DND-41 (cell line): ENCODE measurements at regions not wholly inside any gene's neighbourhood (a gene's known extent, or its start where the extent isn't known, plus 50 kb on each side); places are given as distances from the start of the nearest gene placed in this dataset.

Experiments used
- EZH2 ChIP-seq: IDR thresholded peaks from 3 replicates; pipeline ENCODE4 v1.6.1; 2012; ENCODE audit warnings: borderline replicate concordance, low read depth, mild to moderate bottlenecking, moderate library complexity, low read length, inconsistent platforms; ENCODE audit not compliant: severe bottlenecking
- TF ChIP-seq, protein P1 (sequence below): IDR thresholded peaks from 2 replicates; pipeline ENCODE4 v1.5.1; 2012; ENCODE audit warnings: borderline replicate concordance, low read length, moderate library complexity, mild to moderate bottlenecking; ENCODE audit not compliant: poor library complexity, severe bottlenecking; ENCODE audit errors: extremely low read depth

DNA sequence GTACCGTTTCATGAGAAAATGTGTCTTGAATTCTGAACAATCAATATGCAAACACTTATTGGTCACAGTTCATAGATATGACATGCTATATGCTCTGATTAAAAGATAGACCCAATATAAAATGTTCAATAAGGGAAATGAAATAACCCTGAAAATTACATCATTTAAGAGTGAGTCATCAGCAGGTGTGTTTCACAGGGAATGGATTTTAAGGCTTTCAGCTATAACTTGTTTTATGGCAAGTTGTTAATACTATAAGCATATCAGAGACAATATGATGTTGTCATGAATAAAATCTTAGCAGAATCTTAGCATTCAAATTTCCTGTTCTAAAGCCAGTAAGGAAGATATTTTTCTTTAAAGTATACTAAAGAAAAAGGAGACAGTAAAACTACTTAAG lies 483.4 kb upstream of the PCDH9 start:
- TF ChIP-seq, protein P1, sequence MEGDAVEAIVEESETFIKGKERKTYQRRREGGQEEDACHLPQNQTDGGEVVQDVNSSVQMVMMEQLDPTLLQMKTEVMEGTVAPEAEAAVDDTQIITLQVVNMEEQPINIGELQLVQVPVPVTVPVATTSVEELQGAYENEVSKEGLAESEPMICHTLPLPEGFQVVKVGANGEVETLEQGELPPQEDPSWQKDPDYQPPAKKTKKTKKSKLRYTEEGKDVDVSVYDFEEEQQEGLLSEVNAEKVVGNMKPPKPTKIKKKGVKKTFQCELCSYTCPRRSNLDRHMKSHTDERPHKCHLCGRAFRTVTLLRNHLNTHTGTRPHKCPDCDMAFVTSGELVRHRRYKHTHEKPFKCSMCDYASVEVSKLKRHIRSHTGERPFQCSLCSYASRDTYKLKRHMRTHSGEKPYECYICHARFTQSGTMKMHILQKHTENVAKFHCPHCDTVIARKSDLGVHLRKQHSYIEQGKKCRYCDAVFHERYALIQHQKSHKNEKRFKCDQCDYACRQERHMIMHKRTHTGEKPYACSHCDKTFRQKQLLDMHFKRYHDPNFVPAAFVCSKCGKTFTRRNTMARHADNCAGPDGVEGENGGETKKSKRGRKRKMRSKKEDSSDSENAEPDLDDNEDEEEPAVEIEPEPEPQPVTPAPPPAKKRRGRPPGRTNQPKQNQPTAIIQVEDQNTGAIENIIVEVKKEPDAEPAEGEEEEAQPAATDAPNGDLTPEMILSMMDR: no peak
- no peak for TF ChIP-seq EZH2
